ENCODE measurements at regions not wholly inside any gene's neighbourhood (a gene's known extent, or its start where the extent isn't known, plus 50 kb on each side); places are given as distances from the start of the nearest gene placed in this dataset.

DNA sequence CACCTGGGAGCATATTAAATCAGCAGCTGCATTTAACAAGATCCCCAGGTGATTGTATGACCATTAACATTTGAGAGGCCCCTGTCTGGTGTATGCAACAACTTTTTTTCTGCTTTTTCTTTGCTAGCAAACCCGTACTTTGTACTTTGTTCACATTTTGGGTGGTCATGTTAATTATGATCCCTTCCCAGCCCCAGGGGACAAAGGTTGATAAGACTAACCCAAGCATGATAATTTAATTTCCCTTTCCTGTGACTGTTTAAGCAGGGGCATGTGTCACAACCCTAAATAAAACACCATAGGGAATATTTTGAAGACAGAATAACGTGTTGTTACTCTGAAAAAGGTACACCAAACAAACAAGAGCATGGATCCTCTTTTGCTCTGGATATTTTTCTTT is 332.0 kb downstream of the PCDH18 start:
- Histone ChIP-seq H3K4me3 (no peak overlapping the region), H3K27ac (no peak overlapping the region), H3K9me3 (replicated peaks in 1 of 3) (no peaks in the 10 kb centered on the region), H3K27me3 (no peaks in the 10 kb centered on the region), H3K36me3 (replicated peaks in 1 of 2) (no peaks in the 10 kb centered on the region), H3K4me1 (replicated peaks in 1 of 2) (no peaks in the 10 kb centered on the region)
- intact Hi-C loops (cut with DNase I) = no loop called here
- DNase-seq = no peak
- WGBS, 4 donors = 39 to 55% (median 41%) methylated on average over 2 of the region's 2 CpGs
- TF ChIP-seq CTCF (IDR thresholded peaks at IDR 0.05) = no peak
- TF ChIP-seq POLR2A (IDR thresholded peaks at IDR 0.05) = no peak

- Histone ChIP-seq H3K27me3 (no peaks in the 10 kb centered on the region), H3K4me1 (replicated peaks in 1 of 2) (no peaks in the 10 kb centered on the region), H3K4me3 (no peak overlapping the region), H3K36me3 (replicated peaks in 1 of 2) (no peaks in the 10 kb centered on the region), H3K9me3 (replicated peaks in 1 of 3) (no peaks in the 10 kb centered on the region), H3K27ac (no peak overlapping the region)
- TF ChIP-seq CTCF (IDR thresholded peaks at IDR 0.05) = no peak
- no peak for TF ChIP-seq POLR2A (IDR thresholded peaks at IDR 0.05)
- intact Hi-C loops (cut with DNase I) = no loop called here
- 87 to 94% (median 91%) methylated on average over 4 of the region's 4 CpGs for WGBS, 4 donors
- no peak for DNase-seq
Observed at GRCh38 chr4:137198791-137199190, 333.5 kb downstream of the PCDH18 start.

GRCh38 chr4:137194670-137195069 is 337.6 kb downstream of the PCDH18 start:
- no peak for DNase-seq
- H3K27ac ChIP-seq = no peak overlapping the region
- intact Hi-C loops (cut with DNase I) = no loop called here
- TF ChIP-seq POLR2A (IDR thresholded peaks at IDR 0.05) (no peak), CTCF (IDR thresholded peaks at IDR 0.05) (no peak)
- no peak overlapping the region for H3K4me3 ChIP-seq
- H3K36me3 ChIP-seq (replicated peaks in 1 of 2) = no peaks in the 10 kb centered on the region
- no peaks in the 10 kb centered on the region for H3K9me3 ChIP-seq (replicated peaks in 1 of 3)
- no peaks in the 10 kb centered on the region for H3K4me1 ChIP-seq (replicated peaks in 1 of 2)
- no peaks in the 10 kb centered on the region for H3K27me3 ChIP-seq
- 43 to 62% (median 58%) methylated on average over 1 of the region's 1 CpG for WGBS, 4 donors

DNA sequence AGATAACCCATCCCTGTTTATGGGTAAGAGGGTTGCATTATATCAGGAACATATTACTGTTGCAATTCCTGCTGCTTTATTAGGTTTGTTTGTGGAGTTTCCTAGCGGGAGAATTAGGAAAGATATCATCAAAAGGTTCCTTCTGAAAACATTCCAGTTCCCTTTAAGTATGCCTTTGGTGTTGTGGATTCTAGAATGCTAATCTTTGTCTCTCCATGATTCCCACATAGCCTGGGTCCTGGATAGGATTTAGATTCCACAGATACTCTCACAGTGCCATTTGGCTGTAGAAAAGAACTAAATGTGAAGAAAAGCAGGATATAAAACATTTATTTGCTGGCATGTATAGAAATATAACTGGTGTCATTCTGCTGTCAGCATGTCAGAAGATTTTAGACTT is 338.7 kb downstream of the PCDH18 start:
- intact Hi-C loops (cut with DNase I) = no loop called here
- Histone ChIP-seq H3K36me3 (replicated peaks in 1 of 2) (no peaks in the 10 kb centered on the region), H3K27ac (no peak overlapping the region), H3K4me3 (no peak overlapping the region), H3K4me1 (replicated peaks in 1 of 2) (no peaks in the 10 kb centered on the region), H3K9me3 (replicated peaks in 1 of 3) (no peaks in the 10 kb centered on the region), H3K27me3 (no peaks in the 10 kb centered on the region)
- WGBS, 4 donors = 47 to 72% (median 60%) methylated on average over 1 of the region's 1 CpG
- TF ChIP-seq POLR2A (IDR thresholded peaks at IDR 0.05) (no peak), CTCF (IDR thresholded peaks at IDR 0.05) (no peak)
- DNase-seq = no peak
